SK-N-SH (cell line): ENCODE measurements at regions not wholly inside any gene's neighbourhood (a gene's known extent, or its start where the extent isn't known, plus 50 kb on each side); places are given as distances from the start of the nearest gene placed in this dataset.

Experiments
- CTCF ChIA-PET: fragments of 300-600, 350-600 bp; formaldehyde crosslinking; extraction: SDS; loops from one replicate; lab custom pipeline; 2021; lab: Yijun Ruan, JAX
- POLR2A ChIA-PET: fragments of 350-600 bp; sonication (Branson Sonifier 250); formaldehyde crosslinking; extraction: SDS; loops from one replicate; lab custom pipeline; 2020; ENCODE audit warnings: antibody characterized with exemption, inconsistent platforms; lab: Yijun Ruan, JAX
- DNase-seq: peaks from one replicate; pipeline ENCODE4 v3.0.0; 2012
- H2AFZ ChIP-seq: fragments of 200-600 bp; sonication (generic); 2 replicates; pipeline ENCODE4 v1.8.1; 2016; ENCODE audit warnings: antibody characterized with exemption, mild to moderate bottlenecking, low read depth
- H3F3A ChIP-seq: fragments of 200-600 bp; sonication (generic); replicated peaks from 2 replicates; pipeline ENCODE3; 2016; ENCODE audit warnings: antibody characterized with exemption, mild to moderate bottlenecking; ENCODE audit not compliant: insufficient read depth
- H3K27ac ChIP-seq, 2 experiments: fragments of 200-500 bp in 1 of 2; fragments of 200-600 bp in 1 of 2; sonication (Bioruptor generic) in 1 of 2; sonication (generic), shearing (Covaris generic) in 1 of 2; 2 replicates each; pipeline versions ENCODE4 v1.5.1 to v1.6.1; 2014 to 2016; ENCODE audit warnings: low read depth in 2 of 2, inconsistent platforms in 1 of 2, low read length in 1 of 2, mild to moderate bottlenecking in 1 of 2, mixed read lengths in 1 of 2
- H3K27me3 ChIP-seq: fragments of 200-600 bp; sonication (generic), shearing (Covaris generic); 2 replicates; pipeline ENCODE4 v1.6.1; 2016; ENCODE audit warnings: mixed run types; ENCODE audit not compliant: insufficient read depth
- H3K36me3 ChIP-seq, 2 experiments: fragments of 200-500 bp in 1 of 2; fragments of 200-600 bp in 1 of 2; sonication (Bioruptor generic) in 1 of 2; sonication (generic) in 1 of 2; replicated peaks in 1 of 2; 2 replicates each; pipeline versions ENCODE3 to v1.5.1; 2014 to 2016; ENCODE audit warnings: low read length in 1 of 2, mild to moderate bottlenecking in 1 of 2; ENCODE audit not compliant: insufficient read depth in 2 of 2, control insufficient read depth in 1 of 2
- H3K4me1 ChIP-seq, 2 experiments: fragments of 200-500 bp in 1 of 2; fragments of 200-600 bp in 1 of 2; sonication (Bioruptor generic) in 1 of 2; sonication (generic), shearing (Covaris generic) in 1 of 2; 2 replicates each; pipeline versions ENCODE4 v1.5.1 to v1.6.1; 2014 to 2016; ENCODE audit warnings: low read depth in 1 of 2, low read length in 1 of 2, mixed run types in 1 of 2; ENCODE audit not compliant: insufficient read depth in 2 of 2, control insufficient read depth in 1 of 2
- H3K4me2 ChIP-seq: fragments of 200-600 bp; sonication (generic), shearing (Covaris generic); 2 replicates; pipeline ENCODE4 v1.6.1; 2017; ENCODE audit warnings: mixed run types
- H3K4me3 ChIP-seq, 2 experiments: fragments of 200-500 bp in 1 of 2; fragments of 200-600 bp in 1 of 2; sonication (Bioruptor generic) in 1 of 2; sonication (generic), shearing (Covaris generic) in 1 of 2; 2 replicates each; pipeline versions ENCODE4 v1.5.1 to v1.8.1; 2014 to 2016; ENCODE audit warnings: low read depth in 2 of 2, inconsistent platforms in 1 of 2, low read length in 1 of 2, mild to moderate bottlenecking in 1 of 2, mixed read lengths in 1 of 2, moderate library complexity in 1 of 2
- H3K79me2 ChIP-seq: fragments of 200-600 bp; sonication (generic); 2 replicates; pipeline ENCODE4 v1.8.1; 2017; ENCODE audit warnings: mild to moderate bottlenecking; ENCODE audit not compliant: insufficient read depth
- H3K9ac ChIP-seq: fragments of 200-600 bp; sonication (generic); 2 replicates; pipeline ENCODE4 v1.6.1; 2017; ENCODE audit warnings: mixed run types
- H3K9me2 ChIP-seq: fragments of 200-600 bp; sonication (generic); 2 replicates; pipeline ENCODE4 v1.6.1; 2017; ENCODE audit warnings: mixed run types
- H3K9me3 ChIP-seq: fragments of 200-600 bp; sonication (generic); 2 replicates; pipeline ENCODE4 v1.6.1; 2017; ENCODE audit warnings: mixed run types, mild to moderate bottlenecking, moderate library complexity
- H4K20me1 ChIP-seq: fragments of 200-600 bp; sonication (generic); 2 replicates; pipeline ENCODE4 v1.6.1; 2017; ENCODE audit warnings: mild to moderate bottlenecking, mixed run types; ENCODE audit not compliant: insufficient read depth
- FOSL2 ChIP-seq: IDR thresholded peaks from 2 replicates; pipeline ENCODE4 v1.4.0; 2012; ENCODE audit warnings: low read depth, mild to moderate bottlenecking, moderate library complexity, borderline replicate concordance
- GABPA ChIP-seq: IDR thresholded peaks from 2 replicates; pipeline ENCODE4 v1.4.0; 2012; ENCODE audit warnings: low read depth, mild to moderate bottlenecking
- MXI1 ChIP-seq: IDR thresholded peaks from 2 replicates; pipeline ENCODE4 v1.6.1; 2012; ENCODE audit warnings: mild to moderate bottlenecking, low read depth, low read length, improper control_type of control experiment
- RCOR1 ChIP-seq: fragments of 150-350 bp; IDR thresholded peaks from 2 replicates; pipeline ENCODE4 v1.6.1; 2017; ENCODE audit warnings: antibody characterized with exemption, low read length
- RFX5 ChIP-seq: IDR thresholded peaks from 2 replicates; pipeline ENCODE4 v1.6.1; 2012; ENCODE audit warnings: mild to moderate bottlenecking, improper control_type of control experiment, low read length
- WGBS: methylation state at CpG from one replicate; pipeline ENCODE4 v1.1.6; 2017; ENCODE audit warnings: low lambda C conversion rate; 5-methylcytosine and 5-hydroxymethylcytosine counted together
- TF ChIP-seq, protein P1 (sequence below): fragments of 150-350 bp; IDR thresholded peaks from 2 replicates; pipeline ENCODE4 v1.6.1; 2017; ENCODE audit warnings: antibody characterized with exemption, low read length, low read depth, borderline replicate concordance
- TF ChIP-seq, protein P2 (sequence below): IDR thresholded peaks from 2 replicates; pipeline ENCODE4 v1.4.0; 2012; ENCODE audit warnings: low read depth, borderline replicate concordance
- TF ChIP-seq, protein P3 (sequence below): fragments of 200-600 bp; sonication (generic); IDR thresholded peaks from 2 replicates; pipeline ENCODE4 v1.6.1; 2017; ENCODE audit warnings: antibody characterized with exemption, mild to moderate bottlenecking, moderate library complexity

DNA sequence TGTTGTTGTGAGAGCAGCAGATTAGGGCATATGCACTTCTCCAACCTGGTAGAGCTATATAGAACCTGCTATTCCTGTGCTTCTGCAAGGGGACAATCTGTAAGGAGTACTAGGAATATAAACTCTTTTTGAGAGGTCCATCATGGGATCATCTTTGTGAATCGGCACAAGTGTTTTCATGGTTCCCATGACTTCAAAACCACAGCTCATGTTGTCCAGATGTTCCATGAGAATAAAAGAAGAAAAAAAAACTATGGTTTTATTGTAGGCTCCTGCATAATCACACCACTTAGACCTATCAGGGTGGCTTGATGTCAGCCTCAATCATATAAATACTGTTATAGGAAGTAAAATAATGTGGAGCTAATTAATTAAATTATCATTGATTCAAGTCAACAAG is 311.4 kb upstream of the ATP2B1 start (continued):
- TF ChIP-seq, protein P1, sequence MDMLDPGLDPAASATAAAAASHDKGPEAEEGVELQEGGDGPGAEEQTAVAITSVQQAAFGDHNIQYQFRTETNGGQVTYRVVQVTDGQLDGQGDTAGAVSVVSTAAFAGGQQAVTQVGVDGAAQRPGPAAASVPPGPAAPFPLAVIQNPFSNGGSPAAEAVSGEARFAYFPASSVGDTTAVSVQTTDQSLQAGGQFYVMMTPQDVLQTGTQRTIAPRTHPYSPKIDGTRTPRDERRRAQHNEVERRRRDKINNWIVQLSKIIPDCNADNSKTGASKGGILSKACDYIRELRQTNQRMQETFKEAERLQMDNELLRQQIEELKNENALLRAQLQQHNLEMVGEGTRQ = no peak
- no peak for TF ChIP-seq RFX5
- TF ChIP-seq, all 33 proteins: peak for 0

DNA sequence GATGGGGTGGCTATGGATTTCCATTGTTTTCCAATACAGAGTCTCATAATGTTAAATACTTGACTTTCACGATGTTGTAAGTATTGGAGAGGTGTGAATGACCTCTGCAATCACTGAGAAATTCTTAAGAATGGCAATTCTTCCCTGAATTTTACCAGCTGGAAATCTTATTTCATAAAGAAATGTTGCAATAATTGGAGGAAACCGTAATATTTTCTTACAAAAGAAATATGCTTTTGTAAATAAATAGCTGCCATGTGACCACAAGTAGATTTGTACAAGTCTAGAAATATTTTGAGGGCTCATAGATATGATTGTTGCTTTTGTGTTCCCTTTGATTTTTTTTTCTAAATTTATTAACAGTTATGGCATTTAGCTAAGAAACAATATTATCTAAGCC is 308.7 kb upstream of the ATP2B1 start:
- Histone ChIP-seq H3K4me3 (no peak overlapping the region), H2AFZ (no peak overlapping the region), H3K27ac (no peak overlapping the region), H3K27me3 (no peaks in the 10 kb centered on the region), H4K20me1 (no peaks in the 10 kb centered on the region), H3F3A (no peaks in the 10 kb centered on the region), H3K9me2 (0 out of 2 replicates have a peak, but pooled peaks cover 3% of the 10 kb centered on the region), H3K4me2 (no peak overlapping the region), H3K9me3 (no peaks in the 10 kb centered on the region), H3K9ac (no peak overlapping the region), H3K79me2 (no peaks in the 10 kb centered on the region)
- DNase-seq = no peak
- 89% methylated on average over 2 of the region's 2 CpGs for WGBS
- TF ChIP-seq RCOR1 = no peak
- no peak for TF ChIP-seq MXI1
- TF ChIP-seq, protein P1 = no peak
- TF ChIP-seq FOSL2 = no peak
- TF ChIP-seq, protein P2, sequence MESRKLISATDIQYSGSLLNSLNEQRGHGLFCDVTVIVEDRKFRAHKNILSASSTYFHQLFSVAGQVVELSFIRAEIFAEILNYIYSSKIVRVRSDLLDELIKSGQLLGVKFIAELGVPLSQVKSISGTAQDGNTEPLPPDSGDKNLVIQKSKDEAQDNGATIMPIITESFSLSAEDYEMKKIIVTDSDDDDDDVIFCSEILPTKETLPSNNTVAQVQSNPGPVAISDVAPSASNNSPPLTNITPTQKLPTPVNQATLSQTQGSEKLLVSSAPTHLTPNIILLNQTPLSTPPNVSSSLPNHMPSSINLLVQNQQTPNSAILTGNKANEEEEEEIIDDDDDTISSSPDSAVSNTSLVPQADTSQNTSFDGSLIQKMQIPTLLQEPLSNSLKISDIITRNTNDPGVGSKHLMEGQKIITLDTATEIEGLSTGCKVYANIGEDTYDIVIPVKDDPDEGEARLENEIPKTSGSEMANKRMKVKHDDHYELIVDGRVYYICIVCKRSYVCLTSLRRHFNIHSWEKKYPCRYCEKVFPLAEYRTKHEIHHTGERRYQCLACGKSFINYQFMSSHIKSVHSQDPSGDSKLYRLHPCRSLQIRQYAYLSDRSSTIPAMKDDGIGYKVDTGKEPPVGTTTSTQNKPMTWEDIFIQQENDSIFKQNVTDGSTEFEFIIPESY = no peak
- no peak for TF ChIP-seq GABPA
- TF ChIP-seq, protein P3, sequence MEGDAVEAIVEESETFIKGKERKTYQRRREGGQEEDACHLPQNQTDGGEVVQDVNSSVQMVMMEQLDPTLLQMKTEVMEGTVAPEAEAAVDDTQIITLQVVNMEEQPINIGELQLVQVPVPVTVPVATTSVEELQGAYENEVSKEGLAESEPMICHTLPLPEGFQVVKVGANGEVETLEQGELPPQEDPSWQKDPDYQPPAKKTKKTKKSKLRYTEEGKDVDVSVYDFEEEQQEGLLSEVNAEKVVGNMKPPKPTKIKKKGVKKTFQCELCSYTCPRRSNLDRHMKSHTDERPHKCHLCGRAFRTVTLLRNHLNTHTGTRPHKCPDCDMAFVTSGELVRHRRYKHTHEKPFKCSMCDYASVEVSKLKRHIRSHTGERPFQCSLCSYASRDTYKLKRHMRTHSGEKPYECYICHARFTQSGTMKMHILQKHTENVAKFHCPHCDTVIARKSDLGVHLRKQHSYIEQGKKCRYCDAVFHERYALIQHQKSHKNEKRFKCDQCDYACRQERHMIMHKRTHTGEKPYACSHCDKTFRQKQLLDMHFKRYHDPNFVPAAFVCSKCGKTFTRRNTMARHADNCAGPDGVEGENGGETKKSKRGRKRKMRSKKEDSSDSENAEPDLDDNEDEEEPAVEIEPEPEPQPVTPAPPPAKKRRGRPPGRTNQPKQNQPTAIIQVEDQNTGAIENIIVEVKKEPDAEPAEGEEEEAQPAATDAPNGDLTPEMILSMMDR = no peak
- TF ChIP-seq, all 33 proteins: peak for 0
- CTCF ChIA-PET = interaction anchor here (1.0 kb wide), 1 partner anchor 837 kb away, joined by 3 read pairs; no protein-coding TSS in a partner anchor
- Histone ChIP-seq H3K36me3 (no peaks in the 10 kb centered on the region), H3K4me1 (peaks cover 0 to 5% of the 10 kb centered on the region in 2 experiments; a peak in 3 of 4 replicates)
- POLR2A ChIA-PET = interaction anchor here (0.8 kb wide), 1 partner anchor 8 kb away, joined by 3 read pairs; no protein-coding TSS in a partner anchor
